DMS114 treated with DMSO at 0.1 percent for 48 hours (cell line): ENCODE measurements at regions not wholly inside any gene's neighbourhood (a gene's known extent, or its start where the extent isn't known, plus 50 kb on each side); places are given as distances from the start of the nearest gene placed in this dataset.
"Not testable (repeated sequence)": the region's sequence is repeated elsewhere in the genome, so short reads cannot be mapped to it uniquely, and the experiment has no call there.

Source experiments
- DNase-seq: peaks from one replicate; lab custom pipeline; 2025; ENCODE audit not compliant: unreplicated experiment; lab: John Stamatoyannopoulos, UW

DNA sequence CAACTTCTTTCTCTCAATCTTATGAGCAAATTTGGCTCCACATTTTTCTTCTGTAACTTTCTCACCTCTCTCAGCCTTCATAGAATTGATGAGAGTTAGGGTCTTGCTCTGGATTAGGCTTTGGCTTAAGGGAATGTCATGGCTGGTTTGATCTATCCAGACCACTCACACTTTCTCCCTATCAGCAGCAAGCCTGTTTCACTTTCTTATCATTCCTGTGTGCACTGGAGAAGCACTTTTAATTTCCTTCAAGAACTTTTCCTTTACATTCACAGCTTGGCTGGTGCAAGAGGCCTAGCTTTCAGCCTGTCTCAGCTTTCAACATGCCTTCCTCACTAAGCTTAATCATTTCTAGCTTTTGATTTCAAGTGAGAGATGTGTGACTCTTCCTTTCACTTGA, 134.5 kb upstream of the FZD8 start:
- DNase-seq, result not testable (repeated sequence)

DNA sequence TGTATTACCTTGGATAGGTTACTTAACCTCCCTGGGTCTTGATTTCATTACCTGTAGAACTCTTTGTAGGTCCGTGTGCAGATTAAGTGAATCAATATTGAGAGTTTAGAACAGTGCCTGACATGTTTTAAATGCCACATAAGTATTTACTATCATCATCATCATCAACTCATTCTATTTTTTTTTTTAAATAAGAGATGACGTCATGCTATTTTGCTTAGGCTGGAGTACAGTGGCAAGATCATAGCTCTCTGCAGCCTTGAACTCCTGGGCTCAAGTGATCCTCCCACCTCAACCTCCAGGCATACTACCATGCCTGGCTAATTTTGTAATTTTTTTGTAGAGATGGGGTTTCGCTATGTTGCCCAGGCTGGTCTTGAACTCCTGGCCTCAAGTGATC, 132.0 kb upstream of the FZD8 start:
- no peak for DNase-seq

- DNase-seq, result no peak
These were observed 128.8 kb upstream of the FZD8 start for GRCh38 chr10:35770817-35771355.

- no peak for DNase-seq
These were observed 127.7 kb upstream of the FZD8 start for GRCh38 chr10:35769795-35770194.

GRCh38 chr10:35768731-35769130, 126.6 kb upstream of the FZD8 start:
- DNase-seq, result no peak

DNA sequence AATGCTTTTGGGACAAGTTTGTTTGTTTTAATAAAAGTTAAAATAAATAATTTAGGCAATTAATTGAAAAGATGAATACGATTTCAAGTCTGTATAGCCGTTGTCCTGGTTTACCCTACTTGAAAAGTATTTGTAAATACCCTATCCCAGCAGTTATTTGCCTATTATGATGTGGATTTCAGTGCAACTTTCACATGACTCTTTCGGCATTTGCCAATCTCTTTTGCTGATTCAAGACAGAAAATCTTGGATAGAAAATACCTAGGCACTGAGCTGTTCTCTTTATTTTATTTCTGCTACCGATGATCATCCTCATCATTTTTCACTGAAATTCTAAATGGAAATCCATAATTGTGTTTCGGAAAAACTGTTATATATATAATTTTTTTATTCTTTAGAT, 125.9 kb upstream of the FZD8 start:
- DNase-seq, result no peak

DNA sequence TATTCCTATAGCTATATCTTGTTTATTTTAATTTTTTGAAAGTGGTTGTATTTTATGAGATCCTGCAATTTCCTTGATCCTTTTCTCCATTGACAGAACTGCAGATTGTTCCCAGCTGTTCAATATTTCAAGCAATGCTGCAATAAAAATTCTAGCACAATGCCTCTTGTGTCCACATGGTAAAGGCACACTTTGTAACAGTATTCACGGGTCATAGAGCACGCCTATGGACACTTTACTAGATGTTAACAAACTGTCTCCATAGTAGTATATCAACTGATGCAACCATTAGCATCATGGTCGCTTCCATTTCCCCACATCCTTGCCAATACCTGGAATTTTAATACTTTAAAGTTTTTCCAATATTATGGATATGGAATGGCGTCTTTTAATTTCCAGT, 123.9 kb upstream of the FZD8 start:
- no peak for DNase-seq

DNA sequence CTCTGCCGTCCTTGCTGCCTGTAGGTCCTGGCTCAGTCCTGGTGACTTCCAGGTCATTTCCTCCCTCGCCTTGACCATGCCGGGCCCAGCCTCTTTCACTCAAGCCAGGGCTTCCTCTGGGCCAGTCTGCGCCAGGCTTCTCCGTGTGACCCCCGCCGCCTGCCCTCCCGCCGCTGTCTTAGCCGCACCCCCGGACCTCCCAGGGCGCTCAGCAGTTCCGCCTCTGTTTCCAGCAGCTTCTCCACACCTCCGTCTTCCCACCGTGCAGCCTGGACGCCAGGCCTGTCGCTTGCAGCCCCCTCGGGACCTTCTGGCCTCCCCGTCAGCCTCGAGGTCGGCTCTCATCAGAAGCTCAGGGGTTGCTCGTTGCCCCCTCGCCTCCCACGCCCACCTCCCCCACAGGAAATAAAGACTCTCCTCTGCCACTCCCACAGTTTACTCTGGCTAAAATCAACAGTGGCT, 123.0 kb upstream of the FZD8 start:
- DNase-seq, result no peak

GRCh38 chr10:35762311-35763030, 120.4 kb upstream of the FZD8 start:
- DNase-seq, result no peak

GRCh38 chr10:35758076-35758475, 116.0 kb upstream of the FZD8 start:
- DNase-seq, result no peak

DNA sequence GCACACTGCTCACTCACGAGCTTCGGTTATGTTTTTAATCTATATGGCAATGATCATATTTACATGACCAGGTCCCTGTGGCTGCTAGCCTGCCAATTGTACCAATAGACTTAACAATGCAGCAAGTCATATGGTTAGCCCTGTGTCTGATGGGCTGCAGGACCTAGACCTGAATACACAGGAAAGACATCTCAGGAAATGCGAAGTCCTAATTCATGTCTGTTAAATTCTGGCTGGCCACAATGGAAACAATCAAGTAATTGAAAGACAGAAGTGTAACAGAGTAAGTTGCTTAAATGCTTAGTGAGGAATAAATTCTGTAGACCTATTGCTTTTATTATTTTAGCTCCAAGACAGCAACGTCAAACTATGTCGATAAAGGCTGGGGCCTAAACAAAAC, 112.4 kb upstream of the FZD8 start:
- DNase-seq, result no peak

- no peak for DNase-seq
These were observed 110.7 kb upstream of the FZD8 start for GRCh38 chr10:35752469-35753461.

DNA sequence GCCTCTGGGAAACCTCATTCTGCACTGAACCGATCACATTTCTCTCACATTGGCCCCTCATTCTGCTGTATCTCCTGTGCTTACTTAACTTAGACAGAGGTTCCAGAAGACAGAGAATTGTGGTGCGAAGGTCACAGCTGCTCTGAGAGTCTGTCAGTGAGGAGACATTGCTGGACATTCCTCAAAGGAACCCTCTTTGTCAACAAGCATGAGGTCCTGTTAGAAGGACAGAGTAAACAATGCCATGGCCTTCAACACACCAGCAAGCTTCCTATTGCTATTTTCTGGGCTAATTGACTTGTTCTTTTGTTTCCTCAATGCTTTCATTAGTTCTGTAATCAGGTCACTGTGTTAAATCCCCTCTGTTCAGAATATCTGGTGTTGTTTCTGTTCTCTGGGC, 109.3 kb upstream of the FZD8 start:
- no peak for DNase-seq

DNA sequence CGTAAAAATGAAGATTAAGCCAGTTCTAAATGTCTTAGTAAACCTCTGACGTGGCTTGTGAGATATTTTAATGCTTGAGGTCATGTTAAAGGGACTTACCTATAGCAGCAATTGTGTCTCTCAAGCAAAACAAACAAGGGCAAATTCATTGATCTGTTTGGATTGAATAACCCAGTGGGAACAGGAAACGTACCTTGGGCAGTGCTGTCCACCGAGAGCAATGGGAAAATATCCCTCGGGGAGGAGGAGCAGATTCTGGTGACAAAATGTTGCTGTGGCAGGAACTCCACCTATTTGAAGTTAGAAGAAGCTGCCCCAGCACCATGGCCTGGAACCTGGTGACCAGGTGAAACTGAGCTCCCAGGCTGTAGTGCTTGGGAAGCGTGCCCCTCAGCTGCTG, 107.1 kb upstream of the FZD8 start:
- DNase-seq, result no peak

GRCh38 chr10:35745617-35746403, 103.7 kb upstream of the FZD8 start:
- DNase-seq, result no peak

DNA sequence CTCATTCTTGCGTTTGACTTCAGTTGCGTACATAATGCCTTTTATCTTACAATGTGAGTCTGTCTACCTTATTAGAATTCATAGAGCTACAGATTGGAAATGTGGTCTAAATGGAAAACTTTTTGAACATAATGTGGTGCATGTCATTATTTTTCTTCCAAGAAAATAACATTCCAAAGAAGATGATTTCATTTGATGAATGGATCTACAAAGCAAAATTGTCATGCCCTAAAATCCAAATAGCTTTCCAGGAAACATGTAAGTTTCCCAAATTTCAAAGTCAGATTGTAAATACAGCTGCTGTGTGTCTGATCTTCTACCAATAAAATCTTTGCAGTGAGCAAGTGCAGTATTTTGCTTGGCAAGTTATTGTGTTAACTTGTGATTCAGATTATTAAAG, 101.8 kb upstream of the FZD8 start:
- DNase-seq, result no peak

DNA sequence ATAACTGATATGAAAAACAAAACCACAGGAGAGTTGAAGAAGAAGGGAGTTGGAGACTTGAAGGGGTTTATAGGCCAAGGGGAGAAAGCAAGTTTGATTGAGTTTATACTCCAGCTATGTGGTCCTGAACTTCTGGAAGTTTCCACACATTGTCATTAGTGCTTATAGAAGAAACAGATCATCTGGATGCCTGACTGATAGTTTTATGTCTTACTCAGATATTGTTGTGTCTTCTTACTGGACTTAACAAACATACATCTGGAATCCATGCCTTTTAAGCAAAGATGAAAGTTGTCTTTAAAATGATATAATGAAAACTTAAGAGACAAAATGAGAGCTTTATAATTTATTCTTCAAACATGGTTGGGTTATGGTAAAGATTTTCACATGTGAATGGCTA, 101.3 kb upstream of the FZD8 start:
- DNase-seq, result no peak

DNA sequence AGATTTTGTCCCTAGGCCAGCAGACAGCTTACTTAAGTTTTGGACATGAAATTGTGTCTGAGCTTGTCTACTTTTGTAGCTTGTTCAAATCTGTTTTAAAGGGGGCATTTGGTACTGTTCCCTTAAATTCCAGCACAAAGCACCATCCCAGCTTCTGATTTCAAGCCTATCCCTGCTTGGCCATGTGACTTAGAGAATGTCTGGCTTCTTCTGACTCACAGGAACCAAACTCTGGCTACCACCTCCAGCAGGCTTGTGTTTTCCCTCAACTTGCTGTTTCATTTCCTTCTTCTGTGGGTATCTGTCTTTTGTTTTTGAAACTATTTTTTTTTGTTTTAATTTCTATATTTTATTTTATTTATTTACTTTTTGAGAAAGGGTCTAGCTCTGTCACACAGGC, 97.9 kb upstream of the FZD8 start:
- DNase-seq, result no peak

DNA sequence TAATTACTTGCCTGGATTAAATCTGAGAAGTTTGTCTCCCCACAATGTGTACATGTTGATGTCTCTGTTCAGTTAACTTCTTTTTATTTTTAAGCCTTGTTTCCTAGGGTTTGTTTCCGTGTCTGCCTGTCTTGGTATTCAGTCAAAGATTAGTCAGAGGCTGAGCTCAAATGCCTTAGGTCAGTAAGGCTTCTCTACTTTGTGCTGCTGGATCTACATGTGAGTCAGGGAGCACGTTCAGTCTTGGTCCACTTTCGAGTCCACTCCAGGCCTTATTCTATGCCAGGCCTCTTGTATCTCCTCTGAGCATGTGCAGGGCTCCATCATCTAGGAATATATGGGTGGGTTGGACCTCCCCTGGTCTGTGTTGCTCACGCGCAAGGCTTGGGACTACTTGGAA, 93.3 kb upstream of the FZD8 start:
- no peak for DNase-seq

DNA sequence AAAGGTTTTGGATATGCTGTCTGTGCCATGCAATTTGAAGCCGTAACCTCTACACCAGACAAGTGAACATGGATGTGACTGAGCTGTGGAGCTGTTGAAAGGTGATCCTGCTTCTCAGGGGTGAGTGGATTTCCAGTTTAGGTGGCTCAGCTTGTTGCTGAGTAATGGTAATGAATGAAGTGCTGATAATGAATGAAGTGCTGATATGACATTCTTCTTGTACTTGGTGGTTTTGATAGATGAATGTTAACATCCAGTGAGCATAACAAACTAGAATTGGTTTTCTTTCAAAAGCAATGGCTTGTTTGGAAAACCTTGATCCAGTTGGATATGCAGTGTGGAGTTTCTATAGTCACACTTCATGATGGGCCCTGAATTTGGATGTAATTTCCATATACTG, 89.7 kb upstream of the FZD8 start:
- no peak for DNase-seq

GRCh38 chr10:35728341-35728740, 86.2 kb upstream of the FZD8 start:
- no peak for DNase-seq
